T-helper 1 cell treated with Interleukin-12 subunit alpha and Interleukin-12 subunit beta and Interleukin-4 antibody, amounts not matched to agents 30 μg/mL and 1 μg/mL, for 36 hours (primary cell): ENCODE measurements at regions not wholly inside any gene's neighbourhood (a gene's known extent, or its start where the extent isn't known, plus 50 kb on each side); places are given as distances from the start of the nearest gene placed in this dataset.

ENCODE experiments used
- H3K27ac Mint-ChIP-seq: one replicate; pipeline ENCODE4 v1.8.0; 2021; ENCODE audit warnings: mild to moderate bottlenecking, mixed read lengths
- H3K27me3 Mint-ChIP-seq: one replicate; pipeline ENCODE4 v1.8.0; 2021; ENCODE audit warnings: low read depth, mixed read lengths
- H3K36me3 Mint-ChIP-seq: one replicate; pipeline ENCODE4 v1.8.0; 2021; ENCODE audit warnings: low read depth, mixed read lengths
- H3K4me1 Mint-ChIP-seq: one replicate; pipeline ENCODE4 v1.8.0; 2021; ENCODE audit warnings: low read depth, mixed read lengths
- H3K4me3 Mint-ChIP-seq: one replicate; pipeline ENCODE4 v1.8.0; 2021; ENCODE audit warnings: mild to moderate bottlenecking, moderate library complexity, mixed read lengths
- H3K9me3 Mint-ChIP-seq: one replicate; pipeline ENCODE4 v1.8.0; 2021; ENCODE audit warnings: mixed read lengths

- no peak overlapping the region for H3K27ac Mint-ChIP-seq
- no peaks in the 10 kb centered on the region for H3K27me3 Mint-ChIP-seq
- H3K4me1 Mint-ChIP-seq: no peaks in the 10 kb centered on the region
- H3K9me3 Mint-ChIP-seq: no peaks in the 10 kb centered on the region
- H3K4me3 Mint-ChIP-seq: no peak overlapping the region
- no peaks in the 10 kb centered on the region for H3K36me3 Mint-ChIP-seq
Observed at GRCh38 chr11:70637949-70638583, 239.7 kb downstream of the CTTN start.

- Mint-ChIP-seq H3K27me3 (no peaks in the 10 kb centered on the region), H3K9me3 (no peaks in the 10 kb centered on the region), H3K27ac (no peak overlapping the region), H3K36me3 (no peaks in the 10 kb centered on the region), H3K4me1 (no peaks in the 10 kb centered on the region), H3K4me3 (no peak overlapping the region)
Observed at GRCh38 chr11:70640408-70640807, 242.1 kb downstream of the CTTN start.

- no peaks in the 10 kb centered on the region for H3K27me3 Mint-ChIP-seq
- H3K4me3 Mint-ChIP-seq: no peak overlapping the region
- H3K36me3 Mint-ChIP-seq: no peaks in the 10 kb centered on the region
- no peak overlapping the region for H3K27ac Mint-ChIP-seq
- H3K4me1 Mint-ChIP-seq: no peaks in the 10 kb centered on the region
- no peaks in the 10 kb centered on the region for H3K9me3 Mint-ChIP-seq
Observed at GRCh38 chr11:70641369-70641768, 243.0 kb downstream of the CTTN start.

DNA sequence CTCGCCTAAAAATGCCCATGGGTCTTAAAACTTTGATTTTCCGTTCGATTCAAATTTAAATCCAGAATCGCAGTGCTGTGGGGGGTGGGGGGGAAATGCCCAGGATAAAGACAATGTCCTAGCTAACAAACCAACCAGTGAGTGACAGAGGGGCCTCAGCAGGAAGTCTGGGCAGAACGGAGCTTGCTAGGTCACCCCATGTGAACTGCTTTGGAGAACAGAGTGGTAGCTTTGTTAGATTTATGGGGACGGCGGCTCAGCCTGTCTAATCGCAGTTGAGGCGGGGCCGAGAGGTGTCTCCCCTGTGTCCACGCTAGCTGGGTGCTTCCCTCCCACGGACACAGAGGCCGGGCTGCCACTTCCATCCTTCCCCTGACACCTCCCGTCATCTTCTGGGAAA lies 243.9 kb downstream of the CTTN start:
- no peak overlapping the region for H3K27ac Mint-ChIP-seq
- H3K36me3 Mint-ChIP-seq: no peaks in the 10 kb centered on the region
- no peaks in the 10 kb centered on the region for H3K27me3 Mint-ChIP-seq
- H3K4me3 Mint-ChIP-seq: no peak overlapping the region
- H3K4me1 Mint-ChIP-seq: no peaks in the 10 kb centered on the region
- no peaks in the 10 kb centered on the region for H3K9me3 Mint-ChIP-seq

DNA sequence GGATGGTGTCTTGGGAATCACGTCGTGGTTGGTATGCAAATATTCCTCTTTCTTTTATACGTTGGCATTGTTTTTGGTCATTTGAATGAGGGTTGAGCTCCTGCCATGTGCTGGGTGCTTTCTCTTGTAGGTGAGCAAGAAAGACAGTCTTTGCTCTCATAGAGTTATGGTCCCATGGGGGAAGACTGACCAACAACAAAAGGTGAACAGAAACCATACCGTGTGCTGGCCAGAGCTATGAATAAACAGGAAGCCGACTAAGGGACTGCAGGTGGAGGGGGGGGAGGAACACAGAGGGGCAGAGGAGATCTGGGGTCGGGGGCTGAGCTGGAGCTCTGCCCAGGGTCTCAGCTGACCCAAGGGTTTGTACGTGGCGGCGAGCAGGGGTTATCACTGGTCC lies 245.3 kb downstream of the CTTN start:
- Mint-ChIP-seq H3K4me1 (no peaks in the 10 kb centered on the region), H3K27ac (no peak overlapping the region), H3K4me3 (no peak overlapping the region), H3K27me3 (no peaks in the 10 kb centered on the region), H3K36me3 (no peaks in the 10 kb centered on the region), H3K9me3 (no peaks in the 10 kb centered on the region)

DNA sequence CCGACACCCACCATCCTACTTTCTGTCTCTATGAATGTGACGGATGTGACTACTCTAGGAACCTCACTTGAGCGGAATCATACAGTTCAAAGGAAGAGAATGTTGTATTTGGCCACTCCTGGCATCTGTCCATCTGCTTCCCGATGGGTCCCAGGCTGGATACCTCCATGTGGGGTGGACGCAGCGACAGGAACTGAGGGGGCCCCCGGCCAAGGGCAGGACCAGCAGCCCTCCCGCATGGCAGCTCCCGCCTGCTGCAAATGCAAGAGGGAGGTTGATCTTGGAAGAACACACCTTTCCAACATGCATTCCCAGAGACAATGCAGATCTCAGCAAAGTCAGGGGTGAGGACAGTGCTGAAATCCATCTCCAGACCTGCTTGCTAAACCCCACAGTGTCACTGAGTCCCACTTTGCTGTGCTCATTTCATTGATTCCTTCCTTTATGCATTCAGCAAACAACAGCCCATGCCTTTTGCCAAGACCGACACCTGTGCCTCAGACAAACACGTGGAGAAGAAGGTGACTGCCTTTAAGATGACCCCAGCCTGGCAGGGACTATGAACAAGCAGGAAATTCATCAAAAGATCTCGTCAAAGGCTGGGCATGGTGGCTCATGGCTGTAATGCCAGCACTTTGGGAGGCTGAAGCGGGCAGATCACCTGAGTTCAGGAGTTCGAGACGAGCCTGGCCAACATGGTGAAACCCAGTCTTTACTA lies 246.2 kb downstream of the CTTN start:
- no peaks in the 10 kb centered on the region for H3K27me3 Mint-ChIP-seq
- no peak overlapping the region for H3K4me3 Mint-ChIP-seq
- H3K4me1 Mint-ChIP-seq: no peaks in the 10 kb centered on the region
- no peaks in the 10 kb centered on the region for H3K9me3 Mint-ChIP-seq
- H3K36me3 Mint-ChIP-seq: no peaks in the 10 kb centered on the region
- no peak overlapping the region for H3K27ac Mint-ChIP-seq

GRCh38 chr11:70645537-70645936 lies 247.2 kb downstream of the CTTN start:
- H3K4me1 Mint-ChIP-seq: no peaks in the 10 kb centered on the region
- no peak overlapping the region for H3K4me3 Mint-ChIP-seq
- no peaks in the 10 kb centered on the region for H3K36me3 Mint-ChIP-seq
- no peak overlapping the region for H3K27ac Mint-ChIP-seq
- H3K27me3 Mint-ChIP-seq: no peaks in the 10 kb centered on the region
- H3K9me3 Mint-ChIP-seq: no peaks in the 10 kb centered on the region

- Mint-ChIP-seq H3K27me3 (no peaks in the 10 kb centered on the region), H3K4me3 (no peak overlapping the region), H3K9me3 (no peaks in the 10 kb centered on the region), H3K27ac (no peak overlapping the region), H3K36me3 (no peaks in the 10 kb centered on the region), H3K4me1 (no peaks in the 10 kb centered on the region)
Observed at GRCh38 chr11:70646272-70647049, 248.1 kb downstream of the CTTN start.

GRCh38 chr11:70647188-70648166 lies 249.1 kb downstream of the CTTN start:
- Mint-ChIP-seq H3K27ac (no peak overlapping the region), H3K4me1 (no peaks in the 10 kb centered on the region), H3K27me3 (no peaks in the 10 kb centered on the region), H3K36me3 (no peaks in the 10 kb centered on the region), H3K9me3 (no peaks in the 10 kb centered on the region), H3K4me3 (no peak overlapping the region)

- no peaks in the 10 kb centered on the region for H3K4me1 Mint-ChIP-seq
- H3K4me3 Mint-ChIP-seq: no peak overlapping the region
- H3K9me3 Mint-ChIP-seq: no peaks in the 10 kb centered on the region
- no peaks in the 10 kb centered on the region for H3K27me3 Mint-ChIP-seq
- no peak overlapping the region for H3K27ac Mint-ChIP-seq
- H3K36me3 Mint-ChIP-seq: no peaks in the 10 kb centered on the region
Observed at GRCh38 chr11:70650075-70650909, 252.0 kb downstream of the CTTN start.

- no peak overlapping the region for H3K27ac Mint-ChIP-seq
- H3K36me3 Mint-ChIP-seq: no peaks in the 10 kb centered on the region
- no peaks in the 10 kb centered on the region for H3K4me1 Mint-ChIP-seq
- H3K4me3 Mint-ChIP-seq: no peak overlapping the region
- no peaks in the 10 kb centered on the region for H3K9me3 Mint-ChIP-seq
- H3K27me3 Mint-ChIP-seq: no peaks in the 10 kb centered on the region
Observed at GRCh38 chr11:70651031-70651430, 252.7 kb downstream of the CTTN start.

DNA sequence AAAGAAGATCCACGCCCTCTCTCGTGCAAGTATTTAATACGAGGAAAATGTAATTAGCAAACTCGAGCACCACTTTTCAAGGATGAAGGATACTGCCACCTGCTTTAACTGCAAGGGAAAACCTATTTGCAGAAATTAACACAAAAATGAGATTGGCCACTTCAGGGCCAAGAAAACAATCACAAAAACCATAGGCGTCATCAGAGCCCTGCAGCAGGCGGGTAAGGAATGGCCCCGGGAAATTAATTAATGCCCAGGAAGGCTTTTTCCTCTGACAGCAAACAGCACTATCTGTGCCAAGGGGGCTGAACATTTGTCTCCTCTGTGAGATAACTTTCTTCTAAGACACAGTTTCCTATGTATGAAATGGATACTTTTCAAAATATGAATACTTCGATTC lies 255.7 kb downstream of the CTTN start:
- no peak overlapping the region for H3K27ac Mint-ChIP-seq
- no peaks in the 10 kb centered on the region for H3K9me3 Mint-ChIP-seq
- H3K27me3 Mint-ChIP-seq: peaks cover 7% of the 10 kb centered on the region
- no peak overlapping the region for H3K4me3 Mint-ChIP-seq
- no peaks in the 10 kb centered on the region for H3K36me3 Mint-ChIP-seq
- H3K4me1 Mint-ChIP-seq: no peaks in the 10 kb centered on the region

GRCh38 chr11:70655816-70656215 lies 257.5 kb downstream of the CTTN start:
- peaks cover 15% of the 10 kb centered on the region for H3K27me3 Mint-ChIP-seq
- H3K9me3 Mint-ChIP-seq: no peaks in the 10 kb centered on the region
- H3K4me1 Mint-ChIP-seq: no peaks in the 10 kb centered on the region
- no peaks in the 10 kb centered on the region for H3K36me3 Mint-ChIP-seq
- H3K27ac Mint-ChIP-seq: no peak overlapping the region
- H3K4me3 Mint-ChIP-seq: no peak overlapping the region
